ENCODE measurements at regions not wholly inside any gene's neighbourhood (a gene's known extent, or its start where the extent isn't known, plus 50 kb on each side); places are given as distances from the start of the nearest gene placed in this dataset.
A peak's percentile ranks its signal among the peaks of the same experiment; 100 is the strongest.

GRCh38 chr2:30041884-30042283 lies 104.9 kb upstream of the YPEL5 start:
- DNase-seq: no peak
- intact Hi-C loops (cut with DNase I): no loop called here

GRCh38 chr2:30046396-30046795 lies 100.4 kb upstream of the YPEL5 start:
- no peak for DNase-seq
- intact Hi-C loops (cut with DNase I): no loop called here

- intact Hi-C loops (cut with DNase I): no loop called here
Observed at GRCh38 chr2:30046979-30047378, 99.8 kb upstream of the YPEL5 start.

GRCh38 chr2:30048636-30049175 lies 98.1 kb upstream of the YPEL5 start:
- no peak for DNase-seq
- intact Hi-C loops (cut with DNase I): no loop called here

More at GRCh38 chr2:30046979-30047378, 99.8 kb upstream of the YPEL5 start:
- no peak for DNase-seq

- intact Hi-C loops (cut with DNase I): no loop called here
- no peak for DNase-seq
Observed at GRCh38 chr2:30055548-30055947, 91.3 kb upstream of the YPEL5 start.

- intact Hi-C loops (cut with DNase I): no loop called here
- no peak for DNase-seq
Observed at GRCh38 chr2:30060562-30060961, 86.2 kb upstream of the YPEL5 start.

GRCh38 chr2:30068067-30068466 lies 78.7 kb upstream of the YPEL5 start:
- intact Hi-C loops (cut with DNase I): no loop called here
- no peak for DNase-seq

- peak; percentile 23 to 89 (median 76) for DNase-seq
- intact Hi-C loops (cut with DNase I): no loop called here
Observed at GRCh38 chr2:30072250-30072842, 74.5 kb upstream of the YPEL5 start.

- intact Hi-C loops (cut with DNase I): no loop called here
- no peak for DNase-seq
Observed at GRCh38 chr2:30073523-30073922, 73.3 kb upstream of the YPEL5 start.

GRCh38 chr2:30074023-30074422 lies 72.8 kb upstream of the YPEL5 start:
- no peak for DNase-seq
- intact Hi-C loops (cut with DNase I): no loop called here

GRCh38 chr2:30078521-30078920 lies 68.3 kb upstream of the YPEL5 start:
- intact Hi-C loops (cut with DNase I): no loop called here
- no peak for DNase-seq

GRCh38 chr2:30084915-30085314 lies 61.9 kb upstream of the YPEL5 start:
- DNase-seq: no peak
- intact Hi-C loops (cut with DNase I): no loop called here

- intact Hi-C loops (cut with DNase I): no loop called here
Observed at GRCh38 chr2:30089171-30089570, 57.6 kb upstream of the YPEL5 start.

GRCh38 chr2:30095402-30095801 lies 51.4 kb upstream of the YPEL5 start:
- no peak for DNase-seq
- intact Hi-C loops (cut with DNase I): no loop called here

More at GRCh38 chr2:30089171-30089570, 57.6 kb upstream of the YPEL5 start:
- no peak for DNase-seq

GRCh38 chr2:30096451-30096850 lies 50.4 kb upstream of the YPEL5 start:
- DNase-seq: no peak
- intact Hi-C loops (cut with DNase I): no loop called here
